ENCODE measurements at regions not wholly inside any gene's neighbourhood (a gene's known extent, or its start where the extent isn't known, plus 50 kb on each side); places are given as distances from the start of the nearest gene placed in this dataset.
"Not testable (repeated sequence)": the region's sequence is repeated elsewhere in the genome, so short reads cannot be mapped to it uniquely, and the experiment has no call there.

DNA sequence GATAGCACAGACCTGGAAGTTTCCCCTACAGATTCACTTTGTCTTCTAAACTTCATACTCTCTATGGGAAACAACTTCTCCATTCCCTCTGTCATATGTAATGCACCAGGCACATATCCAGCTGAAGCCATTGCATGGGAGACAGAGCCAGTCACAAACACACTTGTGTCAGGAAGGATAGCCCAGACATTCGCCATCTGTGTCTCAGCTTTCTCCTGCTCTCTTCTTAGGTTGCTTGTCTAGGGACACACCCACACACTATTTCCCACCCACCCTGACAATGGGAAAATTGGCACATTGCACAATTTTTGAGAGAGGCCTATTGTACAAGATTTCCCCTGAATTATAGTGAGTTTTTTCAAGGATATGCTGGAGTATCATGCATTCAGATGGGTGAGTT lies 158.4 kb upstream of the MPDZ start:
- no peak overlapping the region for H3K4me3 ChIP-seq (ENCODE audit: low read depth, low read length)
- no peak overlapping the region for H2BK120ac ChIP-seq (ENCODE audit: insufficient read depth, low read length, poor library complexity)
- H3K9ac ChIP-seq (ENCODE audit: low read length): no peak overlapping the region
- no peak overlapping the region for H3K27ac ChIP-seq (ENCODE audit: low read depth, low read length)
- H3K4me1 ChIP-seq (ENCODE audit: control insufficient read depth in 1 of 2, insufficient read depth in 2 of 2, low read length in 2 of 2): no peaks in the 10 kb centered on the region
- no peak overlapping the region for H3K4me2 ChIP-seq (ENCODE audit: low read length)
- no peak overlapping the region for H3K14ac ChIP-seq (ENCODE audit: low read length)
- H3K36me3 ChIP-seq (ENCODE audit: control insufficient read depth in 1 of 2, insufficient read depth in 2 of 2, low read length in 2 of 2): no peaks in the 10 kb centered on the region
- no peak overlapping the region for H4K91ac ChIP-seq (ENCODE audit: low read depth, low read length)
- no peaks in the 10 kb centered on the region for H3K79me2 ChIP-seq (ENCODE audit: control insufficient read depth, insufficient read depth, low read length, poor library complexity)
- no peak overlapping the region for H2BK12ac ChIP-seq (ENCODE audit: low read length)
- no peaks in the 10 kb centered on the region for H3K27me3 ChIP-seq (ENCODE audit: insufficient read depth, low read length)
- H2AFZ ChIP-seq (ENCODE audit: insufficient read depth, low read length, poor library complexity): no peak overlapping the region
- no peaks in the 10 kb centered on the region for H3K79me1 ChIP-seq (ENCODE audit: low read length)
- H4K8ac ChIP-seq (ENCODE audit: low read depth, low read length): no peak overlapping the region
- H3K9me3 ChIP-seq (ENCODE audit: insufficient read depth, low read depth, low read length): no peaks in the 10 kb centered on the region
- no peak overlapping the region for H4K12ac ChIP-seq (ENCODE audit: low read depth, low read length)
- no peak overlapping the region for H3K23ac ChIP-seq (ENCODE audit: low read length)
- no CpG with 5 or more reads among the region's 1 CpG for WGBS (ENCODE audit: extremely low coverage, insufficient coverage, insufficient read length)
- no peak overlapping the region for H3K4ac ChIP-seq (ENCODE audit: low read depth, low read length)
- H3K18ac ChIP-seq (ENCODE audit: low read length): no peak overlapping the region
- no peak overlapping the region for H2BK5ac ChIP-seq (ENCODE audit: low read depth, low read length, poor library complexity)
- DNase-seq: no peak
- no peak overlapping the region for H2AK5ac ChIP-seq (ENCODE audit: low read length)

DNA sequence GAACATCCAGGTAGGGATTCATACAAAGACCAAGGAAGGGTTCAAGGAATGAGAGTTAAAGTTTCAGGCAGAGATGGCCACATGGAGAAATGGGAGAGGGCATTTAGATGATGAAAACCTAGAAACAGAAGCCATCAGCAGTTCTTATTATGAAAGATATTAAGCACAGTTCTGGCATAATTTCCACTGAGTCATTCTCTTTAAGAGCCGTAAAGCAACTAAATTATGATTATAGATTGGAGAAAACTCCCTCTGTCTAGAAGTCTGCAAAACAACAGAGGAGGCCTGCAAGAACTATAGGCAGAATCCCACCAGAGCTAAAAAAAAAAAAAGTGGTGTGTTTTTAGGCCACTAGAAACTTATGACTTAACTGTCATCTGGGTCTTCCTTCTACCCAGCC lies 157.1 kb upstream of the MPDZ start:
- Histone ChIP-seq H3K23ac (ENCODE audit: low read length) (no peak overlapping the region), H3K27ac (ENCODE audit: low read depth, low read length) (no peak overlapping the region)

DNA sequence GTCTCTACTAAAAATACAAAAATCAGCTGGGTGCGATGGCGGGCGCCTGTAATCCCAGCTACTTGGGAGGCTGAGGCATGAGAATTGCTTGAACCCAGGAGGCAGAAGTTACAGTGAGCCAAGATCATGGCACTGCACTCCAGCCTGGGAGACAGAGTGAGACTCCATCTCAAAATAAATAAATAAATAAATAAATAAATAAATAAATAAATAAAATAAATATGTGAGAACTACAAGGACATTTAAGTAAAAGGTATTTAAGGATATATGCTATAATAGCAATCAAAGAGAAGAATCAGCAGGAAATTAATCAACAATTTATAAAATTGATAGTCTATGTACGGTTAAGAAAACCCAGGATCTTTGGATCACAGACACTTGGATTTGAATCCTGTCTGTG lies 154.0 kb upstream of the MPDZ start:
- DNase-seq; H2AFZ ChIP-seq (ENCODE audit: insufficient read depth, low read length, poor library complexity); H3K4ac ChIP-seq (ENCODE audit: low read depth, low read length); H3K79me1 ChIP-seq (ENCODE audit: low read length); H3K27me3 ChIP-seq (ENCODE audit: insufficient read depth, low read length); H3K23ac ChIP-seq (ENCODE audit: low read length); H2BK5ac ChIP-seq (ENCODE audit: low read depth, low read length, poor library complexity); H2BK12ac ChIP-seq (ENCODE audit: low read length); H3K9me3 ChIP-seq (ENCODE audit: insufficient read depth, low read depth, low read length); H2AK5ac ChIP-seq (ENCODE audit: low read length); H3K79me2 ChIP-seq (ENCODE audit: control insufficient read depth, insufficient read depth, low read length, poor library complexity); H3K36me3 ChIP-seq (ENCODE audit: control insufficient read depth in 1 of 2, insufficient read depth in 2 of 2, low read length in 2 of 2); H4K91ac ChIP-seq (ENCODE audit: low read depth, low read length); H3K27ac ChIP-seq (ENCODE audit: low read depth, low read length); H4K8ac ChIP-seq (ENCODE audit: low read depth, low read length); H3K9ac ChIP-seq (ENCODE audit: low read length); H3K4me2 ChIP-seq (ENCODE audit: low read length); H3K18ac ChIP-seq (ENCODE audit: low read length); H4K12ac ChIP-seq (ENCODE audit: low read depth, low read length); H3K14ac ChIP-seq (ENCODE audit: low read length); H3K4me1 ChIP-seq (ENCODE audit: control insufficient read depth in 1 of 2, insufficient read depth in 2 of 2, low read length in 2 of 2); H3K4me3 ChIP-seq (ENCODE audit: low read depth, low read length); H2BK120ac ChIP-seq (ENCODE audit: insufficient read depth, low read length, poor library complexity): not testable (repeated sequence)
- WGBS (ENCODE audit: extremely low coverage, insufficient coverage, insufficient read length): no CpG with 5 or more reads among the region's 4 CpGs

More for the DNA sequence above, 157.1 kb upstream of the MPDZ start:
- Histone ChIP-seq H2BK12ac (ENCODE audit: low read length) (no peak overlapping the region), H2BK5ac (ENCODE audit: low read depth, low read length, poor library complexity) (no peak overlapping the region), H3K36me3 (ENCODE audit: control insufficient read depth in 1 of 2, insufficient read depth in 2 of 2, low read length in 2 of 2) (no peaks in the 10 kb centered on the region), H3K9ac (ENCODE audit: low read length) (no peak overlapping the region), H3K14ac (ENCODE audit: low read length) (no peak overlapping the region), H3K9me3 (ENCODE audit: insufficient read depth, low read depth, low read length) (no peaks in the 10 kb centered on the region), H3K4me3 (ENCODE audit: low read depth, low read length) (no peak overlapping the region), H3K18ac (ENCODE audit: low read length) (no peak overlapping the region), H2AK5ac (ENCODE audit: low read length) (no peak overlapping the region), H3K27me3 (ENCODE audit: insufficient read depth, low read length) (no peaks in the 10 kb centered on the region), H3K4ac (ENCODE audit: low read depth, low read length) (no peak overlapping the region), H2AFZ (ENCODE audit: insufficient read depth, low read length, poor library complexity) (no peak overlapping the region), H2BK120ac (ENCODE audit: insufficient read depth, low read length, poor library complexity) (no peak overlapping the region), H3K79me2 (ENCODE audit: control insufficient read depth, insufficient read depth, low read length, poor library complexity) (no peaks in the 10 kb centered on the region), H4K91ac (ENCODE audit: low read depth, low read length) (no peak overlapping the region), H3K79me1 (ENCODE audit: low read length) (no peaks in the 10 kb centered on the region), H3K4me1 (ENCODE audit: control insufficient read depth in 1 of 2, insufficient read depth in 2 of 2, low read length in 2 of 2) (no peaks in the 10 kb centered on the region), H4K12ac (ENCODE audit: low read depth, low read length) (no peak overlapping the region), H4K8ac (ENCODE audit: low read depth, low read length) (no peak overlapping the region), H3K4me2 (ENCODE audit: low read length) (no peak overlapping the region)
- no CpG with 5 or more reads among the region's 1 CpG for WGBS (ENCODE audit: extremely low coverage, insufficient coverage, insufficient read length)
- DNase-seq: no peak

DNA sequence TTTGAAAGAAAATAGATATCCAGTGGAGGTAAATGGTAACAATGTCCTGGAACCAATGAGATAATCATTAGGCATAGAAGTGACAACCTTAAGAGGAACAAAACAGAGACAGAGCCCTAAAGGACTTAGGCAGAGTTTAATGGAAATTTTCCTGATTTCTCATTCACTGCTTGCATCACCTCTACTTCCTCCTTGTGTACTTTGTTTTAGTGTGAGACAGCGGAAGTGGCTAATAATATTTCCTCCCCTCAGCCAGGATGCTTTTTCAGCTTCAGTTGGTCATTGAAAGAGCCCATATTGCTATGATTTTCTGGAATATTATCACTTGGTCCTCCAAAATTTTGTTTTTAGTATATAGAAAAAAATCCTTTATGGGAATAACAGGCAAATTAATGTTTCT lies 153.4 kb upstream of the MPDZ start:
- no peak for DNase-seq
- Histone ChIP-seq H3K9ac (ENCODE audit: low read length) (no peak overlapping the region), H3K36me3 (ENCODE audit: control insufficient read depth in 1 of 2, insufficient read depth in 2 of 2, low read length in 2 of 2) (no peaks in the 10 kb centered on the region), H3K4me3 (ENCODE audit: low read depth, low read length) (no peak overlapping the region), H3K27me3 (ENCODE audit: insufficient read depth, low read length) (no peaks in the 10 kb centered on the region), H3K4me2 (ENCODE audit: low read length) (no peak overlapping the region), H3K79me2 (ENCODE audit: control insufficient read depth, insufficient read depth, low read length, poor library complexity) (no peaks in the 10 kb centered on the region), H4K91ac (ENCODE audit: low read depth, low read length) (no peak overlapping the region), H2BK5ac (ENCODE audit: low read depth, low read length, poor library complexity) (no peak overlapping the region), H3K23ac (ENCODE audit: low read length) (no peak overlapping the region), H2AK5ac (ENCODE audit: low read length) (no peak overlapping the region), H2AFZ (ENCODE audit: insufficient read depth, low read length, poor library complexity) (no peak overlapping the region), H3K4me1 (ENCODE audit: control insufficient read depth in 1 of 2, insufficient read depth in 2 of 2, low read length in 2 of 2) (no peaks in the 10 kb centered on the region), H3K27ac (ENCODE audit: low read depth, low read length) (no peak overlapping the region), H4K8ac (ENCODE audit: low read depth, low read length) (no peak overlapping the region), H3K4ac (ENCODE audit: low read depth, low read length) (no peak overlapping the region), H3K79me1 (ENCODE audit: low read length) (no peaks in the 10 kb centered on the region), H4K12ac (ENCODE audit: low read depth, low read length) (no peak overlapping the region), H3K9me3 (ENCODE audit: insufficient read depth, low read depth, low read length) (no peaks in the 10 kb centered on the region), H2BK120ac (ENCODE audit: insufficient read depth, low read length, poor library complexity) (no peak overlapping the region), H2BK12ac (ENCODE audit: low read length) (no peak overlapping the region), H3K14ac (ENCODE audit: low read length) (no peak overlapping the region), H3K18ac (ENCODE audit: low read length) (no peak overlapping the region)
- no CpG with 5 or more reads among the region's 1 CpG for WGBS (ENCODE audit: extremely low coverage, insufficient coverage, insufficient read length)
